ENCODE measurements at regions not wholly inside any gene's neighbourhood (a gene's known extent, or its start where the extent isn't known, plus 50 kb on each side); places are given as distances from the start of the nearest gene placed in this dataset.

DNA sequence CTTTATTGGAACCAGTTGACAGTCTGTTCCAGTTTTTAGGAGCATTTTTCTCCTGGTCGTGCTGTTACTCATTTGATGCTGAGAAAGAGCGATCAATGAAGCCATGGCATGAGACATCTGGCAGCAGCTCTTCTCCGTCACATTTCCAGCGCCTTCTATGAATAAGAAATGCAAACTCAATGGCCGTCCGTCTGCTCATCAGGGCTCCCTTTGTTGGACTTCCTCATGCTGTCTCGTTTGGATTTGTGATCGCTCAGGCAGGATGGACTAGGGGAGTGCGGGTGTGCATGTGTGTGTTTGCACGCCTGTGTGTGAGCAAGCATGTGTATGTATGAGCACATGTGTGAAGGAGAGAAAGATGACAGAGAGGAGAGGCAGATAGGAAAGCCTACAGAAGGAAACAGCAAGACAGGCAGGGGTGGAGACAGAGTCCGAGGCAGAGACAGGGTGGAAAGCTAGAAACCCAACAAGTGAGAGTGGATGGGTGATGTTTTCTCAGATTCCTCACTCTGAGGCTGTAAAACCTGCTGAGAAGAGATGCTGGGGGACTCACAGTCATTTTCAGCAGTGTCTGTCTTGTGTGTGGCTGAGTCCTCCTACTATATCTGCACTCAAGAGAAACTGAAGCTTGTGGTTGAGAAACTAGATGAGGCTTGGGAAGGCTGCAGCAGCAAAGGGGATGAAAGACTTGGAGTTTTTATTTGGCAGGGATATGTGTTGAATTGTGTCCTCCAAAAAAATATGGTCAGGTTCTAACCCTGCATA lies 56.0 kb upstream of the CLMP start:
- H3K27ac Mint-ChIP-seq = no peak overlapping the region

DNA sequence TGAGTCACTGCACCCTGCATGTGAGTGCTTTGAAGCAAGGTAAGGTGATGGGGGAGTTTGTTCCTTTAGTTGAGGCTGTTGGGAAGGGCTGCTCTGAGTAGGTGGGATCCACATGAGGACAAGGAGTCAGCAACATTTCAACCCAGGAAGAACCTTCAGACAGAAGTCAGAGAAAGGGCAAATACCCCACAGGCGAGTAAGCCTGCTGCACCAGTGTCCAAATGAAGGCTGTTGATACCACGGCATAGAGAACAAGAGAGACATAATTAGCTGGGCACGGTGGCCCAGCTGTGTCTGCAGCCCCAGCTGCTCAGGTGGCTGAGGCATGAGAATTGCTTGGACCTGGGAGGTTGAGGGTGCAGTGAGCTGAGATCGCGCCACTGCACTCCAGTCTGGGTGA lies 54.3 kb upstream of the CLMP start:
- WGBS (ENCODE audit: insufficient coverage) = 86% methylated on average over 3 of the region's 5 CpGs
- peaks cover 8 to 17% (median 9%) of the 10 kb centered on the region in 3 donors for H3K27me3 Mint-ChIP-seq (ENCODE audit: low read depth in 3 of 3)
- no peaks in the 10 kb centered on the region for H3K4me1 ChIP-seq (ENCODE audit: control insufficient read depth in 1 of 2, insufficient read depth in 2 of 2, low read length in 2 of 2)
- H3K36me3 ChIP-seq (replicated peaks in 1 of 2; ENCODE audit: control insufficient read depth in 1 of 2, insufficient read depth in 2 of 2, low read length in 2 of 2) = no peaks in the 10 kb centered on the region
- H3K9ac ChIP-seq (ENCODE audit: insufficient read depth, low read length, poor library complexity, severe bottlenecking) = no peak overlapping the region
- TF ChIP-seq, protein P1, sequence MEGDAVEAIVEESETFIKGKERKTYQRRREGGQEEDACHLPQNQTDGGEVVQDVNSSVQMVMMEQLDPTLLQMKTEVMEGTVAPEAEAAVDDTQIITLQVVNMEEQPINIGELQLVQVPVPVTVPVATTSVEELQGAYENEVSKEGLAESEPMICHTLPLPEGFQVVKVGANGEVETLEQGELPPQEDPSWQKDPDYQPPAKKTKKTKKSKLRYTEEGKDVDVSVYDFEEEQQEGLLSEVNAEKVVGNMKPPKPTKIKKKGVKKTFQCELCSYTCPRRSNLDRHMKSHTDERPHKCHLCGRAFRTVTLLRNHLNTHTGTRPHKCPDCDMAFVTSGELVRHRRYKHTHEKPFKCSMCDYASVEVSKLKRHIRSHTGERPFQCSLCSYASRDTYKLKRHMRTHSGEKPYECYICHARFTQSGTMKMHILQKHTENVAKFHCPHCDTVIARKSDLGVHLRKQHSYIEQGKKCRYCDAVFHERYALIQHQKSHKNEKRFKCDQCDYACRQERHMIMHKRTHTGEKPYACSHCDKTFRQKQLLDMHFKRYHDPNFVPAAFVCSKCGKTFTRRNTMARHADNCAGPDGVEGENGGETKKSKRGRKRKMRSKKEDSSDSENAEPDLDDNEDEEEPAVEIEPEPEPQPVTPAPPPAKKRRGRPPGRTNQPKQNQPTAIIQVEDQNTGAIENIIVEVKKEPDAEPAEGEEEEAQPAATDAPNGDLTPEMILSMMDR (IDR thresholded peaks at IDR 0.05) = no peak
- no peaks in the 10 kb centered on the region for H3K9me3 ChIP-seq (replicated peaks in 1 of 2; ENCODE audit: control insufficient read depth in 1 of 2, insufficient read depth in 1 of 2, low read length in 2 of 2)
- no peak overlapping the region for H3K4me3 Mint-ChIP-seq
- no peak overlapping the region for H3K4me2 ChIP-seq (replicated peaks; ENCODE audit: extremely low read depth, low read length, poor library complexity, severe bottlenecking)
- DNase-seq = no peak
- H3K27ac Mint-ChIP-seq = no peak overlapping the region
- no peaks in the 10 kb centered on the region for H3K79me2 ChIP-seq (ENCODE audit: insufficient read depth, low read length)
- no peaks in the 10 kb centered on the region for H4K20me1 ChIP-seq (ENCODE audit: insufficient read depth, low read length)
- H3K36me3 Mint-ChIP-seq = no peaks in the 10 kb centered on the region
- no peak overlapping the region for H3K27ac ChIP-seq (ENCODE audit: low read depth in 1 of 2, low read length in 2 of 2)
- H3K4me3 ChIP-seq (replicated peaks in 1 of 3; ENCODE audit: low read depth in 2 of 3, low read length in 3 of 3) = no peak overlapping the region
- H3K27me3 ChIP-seq (ENCODE audit: control insufficient read depth in 2 of 2, insufficient read depth in 2 of 2, low read length in 2 of 2) = no peaks in the 10 kb centered on the region
- H2AFZ ChIP-seq (ENCODE audit: insufficient read depth, low read depth, low read length, poor library complexity, severe bottlenecking) = no peak overlapping the region
- peaks cover 6% of the 10 kb centered on the region for H3K4me1 Mint-ChIP-seq
- intact Hi-C loops (cut with micrococcal nuclease) = loop anchor here in 1 of 2 donors (2.0 kb wide), 1 partner anchor 139 kb away; no protein-coding TSS in a partner anchor
- H3K9me3 Mint-ChIP-seq = no peaks in the 10 kb centered on the region

More for the DNA sequence above, 56.0 kb upstream of the CLMP start:
- H3K4me3 Mint-ChIP-seq = no peak overlapping the region
- peaks cover 6% of the 10 kb centered on the region for H3K4me1 Mint-ChIP-seq
- no peaks in the 10 kb centered on the region for H3K79me2 ChIP-seq (ENCODE audit: insufficient read depth, low read length)
- no peaks in the 10 kb centered on the region for H3K36me3 Mint-ChIP-seq
- no peaks in the 10 kb centered on the region for H3K36me3 ChIP-seq (replicated peaks in 1 of 2; ENCODE audit: control insufficient read depth in 1 of 2, insufficient read depth in 2 of 2, low read length in 2 of 2)
- intact Hi-C loops (cut with micrococcal nuclease) = loop anchor here in 1 of 2 donors (2.0 kb wide), 1 partner anchor 142 kb away; no protein-coding TSS in a partner anchor
- H3K4me3 ChIP-seq (replicated peaks in 1 of 3; ENCODE audit: low read depth in 2 of 3, low read length in 3 of 3) = no peak overlapping the region
- peaks cover 6 to 17% (median 11%) of the 10 kb centered on the region in 3 donors for H3K27me3 Mint-ChIP-seq (ENCODE audit: low read depth in 3 of 3)
- no peaks in the 10 kb centered on the region for H3K27me3 ChIP-seq (ENCODE audit: control insufficient read depth in 2 of 2, insufficient read depth in 2 of 2, low read length in 2 of 2)
- H3K9ac ChIP-seq (ENCODE audit: insufficient read depth, low read length, poor library complexity, severe bottlenecking) = no peak overlapping the region
- DNase-seq = no peak
- TF ChIP-seq, protein P1 (IDR thresholded peaks at IDR 0.05) = no peak
- no peaks in the 10 kb centered on the region for H4K20me1 ChIP-seq (ENCODE audit: insufficient read depth, low read length)
- H3K4me1 ChIP-seq (ENCODE audit: control insufficient read depth in 1 of 2, insufficient read depth in 2 of 2, low read length in 2 of 2) = no peaks in the 10 kb centered on the region
- H3K9me3 ChIP-seq (replicated peaks in 1 of 2; ENCODE audit: control insufficient read depth in 1 of 2, insufficient read depth in 1 of 2, low read length in 2 of 2) = no peaks in the 10 kb centered on the region
- no peak overlapping the region for H3K4me2 ChIP-seq (replicated peaks; ENCODE audit: extremely low read depth, low read length, poor library complexity, severe bottlenecking)
- no peak overlapping the region for H3K27ac ChIP-seq (ENCODE audit: low read depth in 1 of 2, low read length in 2 of 2)
- H3K9me3 Mint-ChIP-seq = peaks cover 0 to 2% (median 0%) of the 10 kb centered on the region in 7 donors
- H2AFZ ChIP-seq (ENCODE audit: insufficient read depth, low read depth, low read length, poor library complexity, severe bottlenecking) = no peak overlapping the region
- 91% methylated on average over 11 of the region's 11 CpGs for WGBS (ENCODE audit: insufficient coverage)

All from CD14-positive monocyte (primary cell).